Pulmonary artery endothelial cell (primary cell): ENCODE measurements at regions not wholly inside any gene's neighbourhood (a gene's known extent, or its start where the extent isn't known, plus 50 kb on each side); places are given as distances from the start of the nearest gene placed in this dataset.

Experiments
- DNase-seq: peaks from one replicate; pipeline ENCODE4 v3.0.0-alpha.2; 2011; ENCODE audit warnings: low read depth, low spot score

DNA sequence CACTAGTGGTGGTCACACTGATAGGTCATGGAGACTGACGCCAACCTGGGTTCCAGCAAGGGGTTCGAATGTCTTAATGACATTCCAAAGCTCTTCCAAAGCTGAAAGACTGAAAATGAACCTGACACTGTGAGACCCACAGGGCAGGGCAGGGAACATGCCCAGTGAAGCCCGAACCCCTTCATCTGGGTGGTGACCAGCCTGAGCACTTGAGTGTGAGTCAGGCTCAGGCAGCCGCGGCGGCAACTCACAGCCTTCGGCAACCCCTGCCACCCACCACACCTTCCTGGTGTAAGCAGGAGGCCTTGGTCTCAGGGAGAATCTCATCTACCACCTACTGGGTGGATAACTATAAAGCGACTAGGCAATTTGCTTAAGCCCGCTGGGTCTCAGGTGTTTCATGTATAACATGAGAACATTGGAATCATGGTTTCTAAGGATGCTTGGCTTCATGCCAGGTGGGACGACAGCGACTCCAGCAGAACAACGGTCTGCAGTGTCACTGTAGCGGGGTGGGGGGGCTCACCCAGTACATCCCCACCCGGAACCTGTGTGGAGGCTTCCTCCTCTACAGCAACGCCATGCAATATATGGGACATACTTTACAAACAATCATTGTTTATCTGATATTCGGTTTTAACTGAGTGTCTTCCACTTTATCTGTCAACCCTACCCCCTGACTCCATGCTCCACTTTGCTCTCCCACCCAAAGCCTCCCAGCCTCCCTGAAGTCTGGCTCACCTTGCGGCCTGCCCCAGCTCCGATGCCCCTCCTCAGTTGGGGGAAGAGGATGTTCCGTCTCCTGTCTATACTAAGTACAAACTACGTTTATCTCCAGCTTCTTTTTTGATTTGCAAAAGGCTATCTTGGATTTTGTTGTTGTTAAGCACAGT, 125.0 kb upstream of the MEF2A start:
- DNase-seq, result no peak

DNA sequence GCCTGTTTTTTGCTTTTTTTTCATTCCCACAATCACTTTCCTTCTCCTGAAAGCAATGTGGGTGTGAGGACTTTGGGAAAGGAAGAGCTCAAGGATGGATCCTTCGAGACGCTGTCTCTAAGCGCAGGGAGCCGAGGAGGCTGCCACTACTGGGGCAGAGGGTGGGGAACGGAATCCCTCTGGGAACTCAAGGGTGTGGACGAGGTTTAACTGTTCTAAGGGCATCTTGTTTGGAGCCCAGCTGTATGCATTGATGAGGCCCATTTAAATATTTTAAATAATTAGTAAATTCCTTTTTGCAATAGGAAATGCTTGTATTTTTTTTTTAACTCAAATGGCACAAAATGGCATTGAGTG, 124.4 kb upstream of the MEF2A start:
- DNase-seq, result no peak

DNA sequence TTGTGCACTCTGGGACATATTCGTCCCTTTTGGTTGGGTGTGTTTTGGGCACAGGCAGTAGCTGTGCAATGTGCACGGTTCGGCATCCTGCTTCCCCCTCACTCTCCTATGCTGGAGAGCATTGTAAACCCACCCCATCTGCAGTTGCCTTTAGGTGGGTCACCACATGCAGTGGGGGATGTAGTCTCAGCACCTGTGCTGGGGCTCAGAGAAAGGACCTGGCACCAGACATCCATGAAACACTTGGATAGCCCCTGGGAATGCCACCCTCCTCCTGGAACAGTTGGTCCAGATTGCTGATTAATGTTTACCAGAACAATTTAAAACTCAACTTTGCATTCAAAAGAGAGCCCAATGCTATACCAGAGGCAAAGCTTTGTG, 123.9 kb upstream of the MEF2A start:
- no peak for DNase-seq

DNA sequence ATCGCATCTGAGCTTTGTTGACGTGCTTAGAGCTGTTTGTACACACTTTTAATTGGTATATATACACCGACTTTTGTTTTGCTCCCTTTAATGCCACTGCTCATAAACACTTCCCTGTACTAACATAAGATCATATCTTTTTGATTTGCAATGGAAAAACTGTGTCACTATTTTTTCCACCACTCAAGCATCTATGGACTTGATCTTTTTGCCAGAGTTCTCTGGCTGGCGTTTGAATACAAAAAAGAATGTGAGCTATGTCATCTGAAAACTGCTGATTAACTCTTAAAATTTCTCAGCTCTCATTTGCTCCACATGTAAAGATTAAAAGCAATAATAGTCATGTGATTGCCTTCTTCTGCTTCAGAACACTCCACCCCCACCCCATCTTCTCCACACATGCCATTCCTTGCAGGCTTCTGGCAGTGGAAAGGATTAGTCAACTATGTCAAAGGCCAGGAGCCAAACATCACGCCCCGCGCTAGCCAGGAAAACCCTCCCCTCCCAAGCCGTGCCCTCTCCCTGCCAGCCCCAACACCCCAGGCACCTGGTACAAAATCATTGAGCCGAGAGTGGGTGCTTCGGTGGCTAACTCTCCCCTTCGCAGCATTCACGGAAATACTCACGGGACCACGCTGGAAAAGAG, 123.4 kb upstream of the MEF2A start:
- peak; percentile 69 for DNase-seq

DNA sequence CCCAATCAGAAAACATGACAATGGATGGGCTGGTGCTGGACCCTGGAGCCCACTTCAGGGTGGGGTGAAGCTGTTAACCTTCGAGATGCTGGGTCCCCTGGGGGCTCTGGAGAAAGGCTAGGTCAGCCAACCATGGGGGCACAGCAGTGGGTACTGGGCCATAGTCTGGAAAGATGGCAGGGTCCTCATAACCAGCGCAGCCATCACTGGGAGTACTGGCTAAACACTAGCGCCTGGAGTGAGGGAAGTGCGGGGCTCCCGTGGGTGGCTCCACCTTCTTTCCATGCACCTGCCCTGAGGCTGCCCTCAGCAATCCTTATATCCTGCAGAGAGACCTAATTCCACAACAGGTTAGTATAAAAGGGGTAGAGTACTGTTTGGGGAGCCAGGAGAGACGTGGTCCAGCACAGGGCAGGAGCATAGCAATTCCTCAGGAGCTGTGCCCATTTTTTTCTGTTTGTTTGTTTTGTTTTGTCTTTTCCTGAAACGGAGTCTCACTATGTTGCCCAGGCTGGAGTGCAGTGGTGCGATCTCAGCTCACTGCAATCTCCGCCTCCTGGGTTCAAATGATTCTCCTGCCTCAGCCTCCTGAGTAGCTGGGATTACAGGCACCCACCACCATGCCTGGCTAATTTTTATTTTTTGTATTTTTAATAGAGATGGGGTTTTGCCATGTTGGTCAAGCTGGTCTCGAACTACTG, 122.6 kb upstream of the MEF2A start:
- no peak for DNase-seq

DNA sequence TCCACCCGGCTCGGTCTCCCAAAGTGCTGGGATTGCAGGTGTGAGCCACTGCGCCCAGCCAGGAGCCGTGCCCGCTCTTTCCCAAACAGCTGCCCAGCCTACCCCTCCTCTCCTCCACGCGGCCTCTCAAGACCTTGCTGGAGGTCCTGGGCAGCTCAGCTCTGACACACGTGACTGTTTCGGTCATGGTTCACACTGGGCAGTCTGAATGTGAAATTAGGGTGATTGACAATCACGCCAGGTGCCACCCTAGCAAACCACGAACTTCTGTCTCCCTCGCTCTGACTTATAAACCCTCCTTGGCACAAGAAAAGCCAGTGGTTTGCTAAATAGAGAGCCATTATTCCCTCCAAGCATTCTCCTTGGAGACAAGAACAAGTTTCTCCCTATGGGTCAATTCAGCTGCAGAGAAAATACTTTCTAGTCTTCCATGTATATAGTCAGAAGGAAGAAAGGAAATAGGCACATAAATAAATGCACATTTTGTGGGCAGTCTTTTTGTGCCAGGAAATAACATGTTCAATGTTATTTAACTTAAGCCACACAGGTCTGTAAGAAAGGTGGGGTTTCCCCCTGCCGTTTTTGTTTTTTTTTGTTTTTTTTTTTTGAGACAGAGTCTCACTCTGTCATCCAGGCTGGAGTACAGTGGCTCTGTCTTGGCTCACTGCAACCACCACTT, 121.9 kb upstream of the MEF2A start:
- DNase-seq, result no peak

DNA sequence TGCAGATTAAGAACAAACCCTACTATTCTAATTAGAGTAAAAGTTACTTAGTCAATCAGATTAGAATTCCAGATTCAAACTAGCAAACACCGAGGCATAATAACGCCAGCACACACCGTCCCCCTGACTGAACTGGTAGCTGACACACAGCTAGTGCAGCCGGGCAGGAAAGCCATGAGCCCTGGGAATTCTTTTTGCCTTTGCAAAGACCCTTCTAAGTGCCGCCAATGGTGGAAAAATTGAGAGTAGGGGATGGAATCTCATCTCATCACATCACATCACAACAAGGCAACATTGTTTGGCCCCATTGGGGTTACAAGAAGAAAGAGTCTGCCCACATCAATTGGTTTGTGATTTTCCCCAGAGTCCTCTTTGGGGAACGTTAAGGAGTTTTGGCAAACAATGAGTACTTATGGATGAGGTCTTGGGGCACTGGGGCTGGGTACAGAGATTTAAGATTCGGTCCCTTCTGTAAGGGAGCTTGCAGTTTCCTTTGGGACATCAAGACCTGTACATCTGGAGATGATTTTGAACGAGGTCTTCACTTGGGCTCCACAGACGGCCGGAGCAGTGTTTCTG, 120.4 kb upstream of the MEF2A start:
- DNase-seq, result no peak

DNA sequence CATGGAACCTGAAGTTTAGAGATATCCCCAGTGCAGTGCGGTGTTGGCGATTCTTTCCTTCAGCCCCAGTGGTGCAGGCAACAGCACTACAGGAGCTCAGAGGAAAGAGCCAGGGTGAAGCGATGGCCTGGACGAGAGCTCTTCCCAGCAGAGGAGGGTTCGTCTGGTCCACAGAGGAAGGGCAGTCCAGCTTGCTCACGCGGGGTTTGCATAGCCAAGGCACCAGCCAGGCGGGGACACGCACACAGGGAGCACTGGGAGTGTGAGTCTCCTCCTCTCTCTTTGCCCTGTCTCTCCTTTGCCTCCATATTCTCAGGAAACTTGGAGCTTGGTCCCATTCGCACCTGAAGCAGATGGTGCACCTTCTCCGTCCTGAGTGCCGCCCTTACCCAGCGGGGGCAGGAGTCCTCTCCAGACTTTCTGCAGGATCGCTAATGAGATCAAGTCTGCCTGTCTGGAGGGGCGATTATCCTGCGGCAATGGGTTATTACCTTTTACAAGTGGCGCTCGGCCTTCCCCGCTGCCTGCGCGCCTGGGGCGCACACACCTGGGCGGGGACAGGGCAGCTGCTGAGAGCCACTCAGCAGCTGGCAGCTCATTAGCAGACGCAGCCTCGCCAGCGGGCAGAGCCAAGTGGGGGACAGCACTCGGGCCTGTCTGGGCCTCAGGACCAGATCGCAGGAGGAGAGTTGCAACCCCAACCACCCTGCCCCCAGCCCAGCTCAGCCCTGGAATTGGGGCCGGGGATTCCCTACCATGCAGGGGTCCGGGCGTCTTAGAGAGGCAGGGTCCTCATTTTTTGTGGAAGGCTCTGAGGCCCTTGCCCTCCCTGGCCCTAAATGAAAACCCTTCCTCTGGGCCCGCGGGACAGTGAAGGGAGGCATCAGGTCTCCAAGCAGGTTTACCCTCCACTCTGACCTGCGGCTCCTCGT, 119.0 kb upstream of the MEF2A start:
- no peak for DNase-seq

DNA sequence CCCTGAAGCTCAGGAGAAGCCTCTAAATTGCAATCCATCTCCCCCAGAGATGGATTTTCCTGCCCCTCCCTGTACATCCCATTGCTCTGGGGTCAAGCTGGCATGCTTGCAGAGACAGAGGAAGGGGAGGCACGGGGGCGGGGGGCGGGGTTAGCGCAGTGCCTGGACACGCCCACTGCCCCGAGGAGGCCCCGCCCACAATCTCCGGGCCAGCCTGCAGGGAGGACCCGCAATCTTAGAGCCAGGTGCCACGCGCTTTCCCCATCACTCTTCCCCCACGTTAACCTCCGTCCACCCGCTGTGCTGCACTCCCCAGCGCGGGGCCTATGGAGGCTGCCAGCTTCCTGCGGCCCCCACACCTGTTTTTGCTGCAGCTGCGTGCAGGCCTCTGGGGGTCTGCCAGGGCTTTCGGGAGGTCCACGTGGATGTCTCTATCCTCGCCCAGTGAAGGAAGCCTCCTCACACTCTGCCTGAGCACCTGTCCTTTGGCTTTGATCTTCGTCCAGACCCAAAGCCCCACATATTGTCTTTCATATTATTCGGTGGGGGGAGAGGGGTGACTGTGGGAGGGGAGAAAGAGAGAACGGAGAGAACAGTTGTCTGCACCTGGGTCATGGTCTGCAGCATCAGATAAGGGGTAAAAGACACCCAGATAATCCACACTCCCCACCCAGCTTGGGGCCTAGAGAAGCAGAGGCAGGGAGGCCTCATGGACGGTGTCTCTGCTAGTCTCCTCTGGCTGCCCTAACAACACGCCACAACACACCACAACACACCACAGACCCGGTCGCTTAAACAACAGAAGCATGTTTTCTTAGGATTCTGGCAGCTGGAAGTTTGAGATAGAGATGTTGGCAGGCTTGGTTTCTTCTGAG, 118.0 kb upstream of the MEF2A start:
- no peak for DNase-seq

DNA sequence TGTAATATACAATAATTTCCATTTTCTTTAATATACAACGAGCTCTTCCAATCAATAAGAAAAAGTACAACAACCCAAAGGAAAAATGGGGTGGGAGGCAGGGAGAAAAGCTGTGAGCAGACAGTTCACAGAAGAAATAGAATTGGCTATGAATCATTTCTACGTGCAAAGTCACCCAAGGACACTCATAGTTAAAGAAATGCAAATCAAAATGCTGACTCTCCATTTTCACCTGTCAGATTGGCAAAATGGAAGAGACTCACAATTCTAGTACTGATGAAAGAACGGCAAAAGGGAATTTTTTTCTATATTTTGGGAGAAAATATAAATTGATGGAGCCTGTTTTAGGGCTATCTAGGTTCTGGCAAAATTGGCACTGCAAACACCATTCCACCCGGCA, 116.3 kb upstream of the MEF2A start:
- DNase-seq, result no peak

DNA sequence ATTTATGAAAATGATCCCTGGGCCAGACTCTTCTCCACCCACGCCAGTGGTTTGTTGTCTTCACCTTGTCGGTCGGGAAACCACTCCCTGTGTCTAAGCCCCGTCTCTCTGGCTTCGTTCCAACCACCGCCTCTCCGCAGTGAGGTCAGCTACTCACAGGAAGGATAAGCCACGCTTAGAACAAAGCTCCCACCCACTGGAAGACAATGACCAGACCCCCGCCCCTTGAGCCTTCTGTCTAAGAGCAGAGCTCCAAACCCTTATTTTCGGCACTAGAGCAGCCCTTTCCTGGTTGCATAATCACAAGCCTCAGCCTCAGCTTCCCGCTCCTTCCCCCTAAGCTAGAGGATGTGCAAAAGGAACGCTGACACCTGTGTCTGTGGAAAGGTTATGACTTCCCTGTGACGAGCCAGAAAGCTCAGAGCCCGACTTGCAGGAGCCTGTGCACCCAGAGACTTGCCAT, 114.9 kb upstream of the MEF2A start:
- peak; percentile 33 for DNase-seq

DNA sequence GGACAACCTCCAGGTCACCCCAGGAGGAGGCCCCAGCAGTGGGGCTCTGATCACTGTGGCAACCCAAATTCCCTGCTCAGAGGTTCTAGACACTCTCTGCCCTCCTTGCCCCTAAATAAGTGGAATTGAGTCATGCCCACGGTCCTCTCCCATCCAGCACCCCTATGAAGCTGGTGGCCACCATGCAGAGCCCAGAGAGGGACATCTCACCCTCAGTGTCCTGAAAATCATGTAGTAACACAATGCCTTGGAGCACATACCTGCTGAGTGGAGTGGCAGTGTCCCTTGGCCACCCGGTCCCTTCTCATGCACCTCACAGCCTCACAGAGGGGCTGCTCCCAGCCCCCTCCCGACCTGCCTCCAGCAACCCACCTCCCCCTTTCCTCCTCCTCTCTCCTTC, 114.3 kb upstream of the MEF2A start:
- DNase-seq, result no peak

DNA sequence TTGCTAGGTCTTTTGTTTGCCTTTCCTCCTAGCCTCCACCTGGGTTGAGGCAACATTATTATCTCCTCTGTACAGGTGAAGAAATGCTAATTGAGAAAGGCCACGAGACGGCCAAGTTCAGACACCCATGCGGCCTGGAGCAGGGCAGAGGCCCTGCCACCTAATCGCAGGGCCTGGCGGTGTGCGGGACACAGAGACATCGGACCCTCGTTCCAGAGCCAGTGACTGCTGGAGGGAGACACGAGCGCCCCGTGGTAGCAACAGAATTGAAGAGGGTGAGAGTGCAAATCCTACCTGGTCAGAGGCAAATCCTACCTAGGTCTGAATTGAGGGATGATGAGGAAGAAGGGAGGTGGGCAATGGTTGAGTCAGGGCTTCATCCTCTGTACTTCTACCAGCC, 113.8 kb upstream of the MEF2A start:
- DNase-seq, result no peak

DNA sequence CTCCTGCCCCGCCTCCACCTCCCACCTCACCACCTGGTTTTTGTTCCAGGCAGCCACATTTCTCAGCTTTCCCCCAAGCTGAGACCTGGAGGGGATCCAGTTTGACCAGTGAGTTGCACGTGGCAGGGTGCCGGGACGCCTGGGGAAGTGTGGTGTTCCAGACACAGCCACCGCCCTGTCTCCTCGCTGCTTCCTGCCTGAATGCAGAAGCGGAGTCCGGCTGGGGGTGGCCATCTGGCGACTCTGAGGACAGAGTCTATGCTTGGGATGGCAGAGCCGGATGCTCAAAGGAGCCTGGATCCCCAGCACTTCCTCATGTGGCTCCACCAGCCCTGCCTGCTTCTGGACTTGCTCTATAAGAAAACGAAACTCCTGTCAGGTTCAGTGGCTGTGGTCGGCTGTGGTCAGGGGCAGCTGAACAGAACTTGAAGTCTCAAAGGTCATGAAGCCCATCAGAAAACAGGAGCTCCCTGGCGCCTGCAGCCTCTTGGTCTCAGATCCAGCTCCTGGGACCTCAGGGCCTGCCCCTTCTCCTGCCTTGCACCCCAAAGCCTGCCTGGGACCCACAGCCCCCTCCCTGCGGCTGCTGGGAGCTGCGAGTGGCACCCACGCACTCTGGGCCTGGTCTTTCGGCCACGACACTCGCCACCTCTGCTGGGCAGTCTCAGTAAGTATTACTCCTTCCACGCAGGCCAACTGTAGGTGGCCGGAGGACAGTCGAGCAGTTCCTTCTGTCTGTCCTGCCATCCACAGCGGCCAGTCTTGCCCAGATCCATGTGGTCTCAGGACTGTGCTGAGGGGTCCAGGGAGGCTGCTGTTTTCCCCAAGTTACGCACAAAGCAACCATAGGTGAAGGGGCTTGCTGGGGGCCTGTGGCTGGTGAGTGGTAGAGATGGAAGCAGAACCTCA, 112.8 kb upstream of the MEF2A start:
- DNase-seq, result no peak

DNA sequence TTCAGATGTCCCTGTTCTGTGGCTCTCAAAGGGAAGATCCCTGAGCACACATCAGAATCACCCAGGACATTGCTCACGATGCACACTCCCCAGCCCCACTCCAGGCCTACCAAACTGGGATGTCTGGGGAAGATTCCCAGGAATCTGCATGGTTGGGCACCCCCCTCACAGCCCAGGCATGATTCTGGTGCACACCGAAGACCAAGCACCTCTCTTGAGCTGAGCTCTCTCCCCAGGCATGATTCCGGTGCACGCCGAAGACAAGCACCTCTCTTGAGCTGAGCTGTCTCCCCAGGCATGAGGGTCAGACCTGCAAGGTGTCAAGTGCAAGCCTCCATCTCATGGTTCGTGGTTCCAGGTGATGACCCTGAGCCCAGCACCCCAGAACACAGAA, 112.2 kb upstream of the MEF2A start:
- DNase-seq, result no peak

DNA sequence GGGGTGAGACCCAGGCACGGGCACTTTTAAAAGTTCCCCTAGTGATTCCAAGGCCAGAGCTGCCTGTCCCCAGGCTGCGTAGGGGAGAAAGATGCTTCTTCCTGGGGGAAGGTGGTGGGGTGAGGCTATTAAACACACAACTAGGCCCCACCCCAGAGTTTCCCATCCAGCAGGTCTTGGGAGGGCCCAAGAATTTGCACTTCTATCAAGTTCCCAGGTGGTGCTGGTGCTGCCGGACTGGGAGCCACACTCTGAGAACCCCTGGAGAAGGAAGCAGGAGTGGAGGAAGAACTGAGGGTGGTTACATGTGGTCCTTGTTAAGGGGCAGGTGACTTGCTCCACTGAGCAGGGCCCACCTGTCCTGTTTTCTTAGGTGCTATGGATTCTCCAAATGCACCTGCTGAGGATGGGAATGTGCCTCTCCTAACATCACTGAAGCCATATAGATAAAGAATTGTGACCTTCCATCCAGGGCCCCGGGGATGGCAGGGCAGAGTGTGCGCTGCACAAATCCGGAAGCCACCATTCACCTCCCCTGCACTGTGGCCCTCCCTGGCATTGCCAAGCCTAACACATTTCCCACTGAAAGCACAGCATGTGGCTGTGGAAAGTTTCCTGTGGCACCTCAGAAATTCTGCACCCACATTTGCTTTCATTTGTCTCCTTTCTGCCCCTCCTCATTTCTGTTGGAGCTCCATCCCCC, 111.5 kb upstream of the MEF2A start:
- DNase-seq, result no peak

DNA sequence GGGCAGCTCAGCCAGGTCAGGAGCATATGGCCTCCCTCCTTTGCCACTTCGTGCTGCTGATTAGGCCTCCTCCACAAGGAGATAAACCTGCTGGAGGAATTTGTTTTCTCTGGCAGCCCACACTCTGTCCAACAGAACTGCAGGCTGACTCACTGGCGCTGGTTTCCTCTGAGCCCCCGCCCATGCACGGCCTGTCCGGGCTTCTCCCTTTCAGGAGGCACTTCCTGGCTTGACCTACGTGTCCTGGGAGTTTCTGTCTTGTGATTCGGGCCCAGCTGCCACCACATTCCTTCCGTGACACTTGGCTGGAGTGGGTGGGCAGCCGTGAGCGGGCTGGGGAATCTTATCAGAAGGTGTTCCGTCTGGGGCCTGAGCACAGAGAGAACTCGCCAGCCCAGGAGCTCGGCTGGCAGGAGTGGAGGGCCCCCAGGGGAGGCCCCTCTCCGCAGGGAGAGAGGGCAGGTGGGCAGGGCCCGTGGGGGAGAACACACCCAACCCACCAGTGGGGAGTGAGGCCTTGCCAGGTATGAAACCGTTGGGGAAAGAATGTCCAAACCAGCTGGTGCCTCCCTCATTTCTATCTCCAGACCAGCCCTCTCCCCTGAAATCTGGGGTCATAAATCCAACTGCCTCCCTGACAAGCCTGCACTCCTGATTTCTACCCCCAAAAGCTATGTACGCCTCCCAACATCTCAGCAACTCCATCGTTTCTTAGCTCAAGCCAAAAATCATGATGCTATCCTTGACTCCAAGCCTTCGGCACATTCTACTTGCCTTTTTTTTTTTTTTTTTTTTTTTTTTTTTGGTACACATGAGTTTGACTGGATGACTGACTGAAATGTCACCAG, 110.6 kb upstream of the MEF2A start:
- peak; percentile 92 for DNase-seq
